ENCODE measurements at regions not wholly inside any gene's neighbourhood (a gene's known extent, or its start where the extent isn't known, plus 50 kb on each side); places are given as distances from the start of the nearest gene placed in this dataset.

DNA sequence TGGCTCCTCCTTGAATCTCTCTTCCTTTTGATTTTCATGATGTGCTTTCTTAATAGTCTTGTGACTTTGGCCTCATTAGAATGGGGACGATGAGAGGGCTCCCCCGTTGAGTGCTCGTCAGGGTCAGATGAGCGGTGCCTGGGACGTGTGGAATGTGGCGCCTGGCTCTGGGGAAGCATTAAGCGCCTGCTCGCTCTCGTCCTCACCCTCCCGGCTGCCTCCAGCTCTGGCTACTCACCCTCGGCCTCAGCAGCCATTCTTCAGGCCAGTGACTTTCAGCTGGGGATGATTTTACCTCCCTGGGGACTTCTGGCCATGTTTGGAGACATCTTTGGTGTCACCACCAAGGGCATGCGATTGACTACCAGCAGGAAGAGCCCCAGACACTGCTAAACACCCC is 69.7 kb downstream of the RPS6KA4 start:
- Histone ChIP-seq H3K27me3 (ENCODE audit: insufficient read depth, poor library complexity, severe bottlenecking) (no peaks in the 10 kb centered on the region), H3K4me3 (replicated peaks; ENCODE audit: insufficient read depth, low read length) (no peak overlapping the region), H3K27ac (replicated peaks) (no peak overlapping the region)
- DNase-seq (ENCODE audit: low read depth in 1 of 2, low spot score in 1 of 2), result no peak
- TF ChIP-seq, protein P1, sequence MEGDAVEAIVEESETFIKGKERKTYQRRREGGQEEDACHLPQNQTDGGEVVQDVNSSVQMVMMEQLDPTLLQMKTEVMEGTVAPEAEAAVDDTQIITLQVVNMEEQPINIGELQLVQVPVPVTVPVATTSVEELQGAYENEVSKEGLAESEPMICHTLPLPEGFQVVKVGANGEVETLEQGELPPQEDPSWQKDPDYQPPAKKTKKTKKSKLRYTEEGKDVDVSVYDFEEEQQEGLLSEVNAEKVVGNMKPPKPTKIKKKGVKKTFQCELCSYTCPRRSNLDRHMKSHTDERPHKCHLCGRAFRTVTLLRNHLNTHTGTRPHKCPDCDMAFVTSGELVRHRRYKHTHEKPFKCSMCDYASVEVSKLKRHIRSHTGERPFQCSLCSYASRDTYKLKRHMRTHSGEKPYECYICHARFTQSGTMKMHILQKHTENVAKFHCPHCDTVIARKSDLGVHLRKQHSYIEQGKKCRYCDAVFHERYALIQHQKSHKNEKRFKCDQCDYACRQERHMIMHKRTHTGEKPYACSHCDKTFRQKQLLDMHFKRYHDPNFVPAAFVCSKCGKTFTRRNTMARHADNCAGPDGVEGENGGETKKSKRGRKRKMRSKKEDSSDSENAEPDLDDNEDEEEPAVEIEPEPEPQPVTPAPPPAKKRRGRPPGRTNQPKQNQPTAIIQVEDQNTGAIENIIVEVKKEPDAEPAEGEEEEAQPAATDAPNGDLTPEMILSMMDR (IDR thresholded peaks at IDR 0.05; ENCODE audit: insufficient read depth, low read length), result no peak

DNA sequence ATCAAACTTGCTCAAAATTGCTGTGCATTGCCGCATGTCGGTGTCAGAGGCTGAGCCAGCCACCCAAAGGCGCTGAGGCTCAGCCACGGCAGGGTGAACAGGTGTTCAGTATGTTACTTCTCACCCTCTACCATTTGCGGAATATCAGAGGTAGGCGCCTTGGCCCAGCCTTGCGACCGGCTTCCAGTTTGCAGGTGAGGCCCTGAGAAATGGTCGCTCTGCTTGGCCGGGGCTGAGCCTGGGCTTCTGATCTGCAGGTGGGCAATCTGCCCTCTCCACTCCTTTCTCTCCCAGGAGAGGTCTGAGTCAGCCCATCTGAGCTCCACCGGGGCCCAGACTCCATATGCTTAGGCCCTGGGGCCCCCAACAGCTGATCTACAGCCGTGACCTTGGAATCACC is 71.0 kb downstream of the RPS6KA4 start:
- TF ChIP-seq, protein P2, sequence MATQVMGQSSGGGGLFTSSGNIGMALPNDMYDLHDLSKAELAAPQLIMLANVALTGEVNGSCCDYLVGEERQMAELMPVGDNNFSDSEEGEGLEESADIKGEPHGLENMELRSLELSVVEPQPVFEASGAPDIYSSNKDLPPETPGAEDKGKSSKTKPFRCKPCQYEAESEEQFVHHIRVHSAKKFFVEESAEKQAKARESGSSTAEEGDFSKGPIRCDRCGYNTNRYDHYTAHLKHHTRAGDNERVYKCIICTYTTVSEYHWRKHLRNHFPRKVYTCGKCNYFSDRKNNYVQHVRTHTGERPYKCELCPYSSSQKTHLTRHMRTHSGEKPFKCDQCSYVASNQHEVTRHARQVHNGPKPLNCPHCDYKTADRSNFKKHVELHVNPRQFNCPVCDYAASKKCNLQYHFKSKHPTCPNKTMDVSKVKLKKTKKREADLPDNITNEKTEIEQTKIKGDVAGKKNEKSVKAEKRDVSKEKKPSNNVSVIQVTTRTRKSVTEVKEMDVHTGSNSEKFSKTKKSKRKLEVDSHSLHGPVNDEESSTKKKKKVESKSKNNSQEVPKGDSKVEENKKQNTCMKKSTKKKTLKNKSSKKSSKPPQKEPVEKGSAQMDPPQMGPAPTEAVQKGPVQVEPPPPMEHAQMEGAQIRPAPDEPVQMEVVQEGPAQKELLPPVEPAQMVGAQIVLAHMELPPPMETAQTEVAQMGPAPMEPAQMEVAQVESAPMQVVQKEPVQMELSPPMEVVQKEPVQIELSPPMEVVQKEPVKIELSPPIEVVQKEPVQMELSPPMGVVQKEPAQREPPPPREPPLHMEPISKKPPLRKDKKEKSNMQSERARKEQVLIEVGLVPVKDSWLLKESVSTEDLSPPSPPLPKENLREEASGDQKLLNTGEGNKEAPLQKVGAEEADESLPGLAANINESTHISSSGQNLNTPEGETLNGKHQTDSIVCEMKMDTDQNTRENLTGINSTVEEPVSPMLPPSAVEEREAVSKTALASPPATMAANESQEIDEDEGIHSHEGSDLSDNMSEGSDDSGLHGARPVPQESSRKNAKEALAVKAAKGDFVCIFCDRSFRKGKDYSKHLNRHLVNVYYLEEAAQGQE (IDR thresholded peaks at IDR 0.05; ENCODE audit: insufficient replicate concordance, low read depth), result no peak
- TF ChIP-seq, protein P1 (IDR thresholded peaks at IDR 0.05; ENCODE audit: insufficient read depth, low read length), result no peak
- TF ChIP-seq POLR2AphosphoS5 (IDR thresholded peaks at IDR 0.05; ENCODE audit: low read depth) (no peak), SPI1 (IDR thresholded peaks at IDR 0.05; ENCODE audit: borderline replicate concordance, low read depth) (no peak), GABPA (IDR thresholded peaks at IDR 0.05; ENCODE audit: low read depth) (no peak)
- Histone ChIP-seq H3K4me3 (replicated peaks; ENCODE audit: insufficient read depth, low read length) (no peak overlapping the region), H3K27me3 (ENCODE audit: insufficient read depth, poor library complexity, severe bottlenecking) (no peaks in the 10 kb centered on the region), H3K27ac (replicated peaks) (no peak overlapping the region)
- no peak for DNase-seq (ENCODE audit: low read depth in 1 of 2, low spot score in 1 of 2)

DNA sequence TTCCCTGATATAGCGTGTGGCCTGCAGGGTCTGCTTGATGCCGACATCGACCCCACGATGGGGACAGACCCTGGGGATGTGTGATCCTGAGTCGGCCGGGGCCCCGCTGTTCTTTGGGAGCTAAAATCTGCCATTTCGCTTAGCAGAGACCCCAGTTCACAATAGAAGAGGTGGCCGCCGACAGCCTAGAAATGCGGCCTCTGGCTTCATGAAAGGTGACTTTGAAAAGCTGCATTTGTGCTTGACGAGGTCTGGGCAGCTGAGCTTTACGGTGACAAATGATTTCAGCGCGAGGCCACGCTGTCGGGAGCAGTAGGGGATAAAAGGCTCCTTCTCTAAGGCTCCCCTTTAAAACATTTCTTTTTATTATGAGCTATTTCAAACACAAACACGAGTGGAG is 71.7 kb downstream of the RPS6KA4 start:
- no peak for TF ChIP-seq SPI1 (IDR thresholded peaks at IDR 0.05; ENCODE audit: borderline replicate concordance, low read depth)
- no peak for DNase-seq (ENCODE audit: low read depth in 1 of 2, low spot score in 1 of 2)
- Histone ChIP-seq H3K27ac (replicated peaks) (no peak overlapping the region), H3K27me3 (ENCODE audit: insufficient read depth, poor library complexity, severe bottlenecking) (no peaks in the 10 kb centered on the region), H3K4me3 (replicated peaks; ENCODE audit: insufficient read depth, low read length) (no peak overlapping the region)

DNA sequence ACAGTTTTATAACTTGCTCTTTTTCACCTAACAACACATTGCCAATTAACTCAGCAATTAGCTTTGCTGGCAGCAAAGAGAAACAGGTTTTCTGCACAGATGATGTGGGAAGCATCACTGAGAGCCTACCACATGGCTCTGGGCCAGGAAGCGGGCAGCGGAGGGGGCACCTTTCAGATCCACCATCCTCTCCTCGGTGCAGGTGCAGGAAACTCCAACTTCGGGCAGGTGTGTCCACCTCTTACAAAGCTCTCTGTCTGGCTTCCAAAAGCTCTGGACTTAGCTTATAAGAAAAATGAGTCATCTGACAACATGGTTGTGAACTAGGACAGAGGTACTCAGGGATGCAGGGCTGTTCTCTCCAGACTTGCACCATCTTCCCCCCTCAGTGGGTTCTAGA is 77.0 kb downstream of the RPS6KA4 start:
- DNase-seq (ENCODE audit: low read depth in 1 of 2, low spot score in 1 of 2), result no peak
- Histone ChIP-seq H3K27ac (replicated peaks) (no peak overlapping the region), H3K4me3 (replicated peaks; ENCODE audit: insufficient read depth, low read length) (no peak overlapping the region), H3K27me3 (ENCODE audit: insufficient read depth, poor library complexity, severe bottlenecking) (no peaks in the 10 kb centered on the region)
- TF ChIP-seq POLR2AphosphoS5 (IDR thresholded peaks at IDR 0.05; ENCODE audit: low read depth), result no peak
- TF ChIP-seq, protein P1 (IDR thresholded peaks at IDR 0.05; ENCODE audit: insufficient read depth, low read length), result no peak
- TF ChIP-seq GABPA (IDR thresholded peaks at IDR 0.05; ENCODE audit: low read depth), result no peak
- no peak for TF ChIP-seq SPI1 (IDR thresholded peaks at IDR 0.05; ENCODE audit: borderline replicate concordance, low read depth)
- TF ChIP-seq, protein P2 (IDR thresholded peaks at IDR 0.05; ENCODE audit: insufficient replicate concordance, low read depth), result no peak
